ENCODE measurements at regions not wholly inside any gene's neighbourhood (a gene's known extent, or its start where the extent isn't known, plus 50 kb on each side); places are given as distances from the start of the nearest gene placed in this dataset.
A peak's percentile ranks its signal among the peaks of the same experiment; 100 is the strongest.

- DNase-seq (ENCODE audit: low spot score): no peak
Measured at GRCh38 chr10:3415878-3416605, 243.5 kb upstream of the PITRM1 start.

- DNase-seq (ENCODE audit: low spot score): no peak
Measured at GRCh38 chr10:3415038-3415736, 242.6 kb upstream of the PITRM1 start.

GRCh38 chr10:3414667-3415023 is 242.1 kb upstream of the PITRM1 start:
- no peak for DNase-seq (ENCODE audit: low spot score)

GRCh38 chr10:3413937-3414666 is 241.5 kb upstream of the PITRM1 start:
- no peak for DNase-seq (ENCODE audit: low spot score)

- peak; percentile 78 for DNase-seq (ENCODE audit: low spot score)
Measured at GRCh38 chr10:3412646-3413045, 240.1 kb upstream of the PITRM1 start.

GRCh38 chr10:3412071-3412582 is 239.5 kb upstream of the PITRM1 start:
- peak; percentile 67 for DNase-seq (ENCODE audit: low spot score)

- no peak for DNase-seq (ENCODE audit: low spot score)
Measured at GRCh38 chr10:3411044-3411443, 238.5 kb upstream of the PITRM1 start.

- no peak for DNase-seq (ENCODE audit: low spot score)
Measured at GRCh38 chr10:3409928-3410327, 237.3 kb upstream of the PITRM1 start.

GRCh38 chr10:3408603-3409365 is 236.2 kb upstream of the PITRM1 start:
- DNase-seq (ENCODE audit: low spot score): peak; percentile 81

- DNase-seq (ENCODE audit: low spot score): no peak
Measured at GRCh38 chr10:3407208-3407607, 234.6 kb upstream of the PITRM1 start.

GRCh38 chr10:3406556-3406955 is 234.0 kb upstream of the PITRM1 start:
- peak; percentile 78 for DNase-seq (ENCODE audit: low spot score)

GRCh38 chr10:3404381-3404780 is 231.8 kb upstream of the PITRM1 start:
- DNase-seq (ENCODE audit: low spot score): no peak

GRCh38 chr10:3402187-3402751 is 229.7 kb upstream of the PITRM1 start:
- no peak for DNase-seq (ENCODE audit: low spot score)

- DNase-seq (ENCODE audit: low spot score): no peak
Measured at GRCh38 chr10:3401491-3401938, 228.9 kb upstream of the PITRM1 start.

GRCh38 chr10:3400348-3400747 is 227.8 kb upstream of the PITRM1 start:
- DNase-seq (ENCODE audit: low spot score): no peak

GRCh38 chr10:3399756-3400155 is 227.2 kb upstream of the PITRM1 start:
- no peak for DNase-seq (ENCODE audit: low spot score)

- DNase-seq (ENCODE audit: low spot score): peak; percentile 67
Measured at GRCh38 chr10:3398825-3399646, 226.5 kb upstream of the PITRM1 start.

GRCh38 chr10:3397846-3398245 is 225.3 kb upstream of the PITRM1 start:
- DNase-seq (ENCODE audit: low spot score): peak; percentile 85

GRCh38 chr10:3397231-3397630 is 224.6 kb upstream of the PITRM1 start:
- no peak for DNase-seq (ENCODE audit: low spot score)

- DNase-seq (ENCODE audit: low spot score): peak; percentile 85
Measured at GRCh38 chr10:3396116-3396515, 223.5 kb upstream of the PITRM1 start.

Data from mesenteric fat pad (tissue), 1 donor.